Heart right ventricle (tissue), 16 donors: ENCODE measurements at regions not wholly inside any gene's neighbourhood (a gene's known extent, or its start where the extent isn't known, plus 50 kb on each side); places are given as distances from the start of the nearest gene placed in this dataset.
"Not testable (repeated sequence)": the region's sequence is repeated elsewhere in the genome, so short reads cannot be mapped to it uniquely, and the experiment has no call there.

Experiments
- ATAC-seq, 8 donors: fragments of 200-7000 bp; cut with Tn5 transposase; one replicate each; pipeline ENCODE4 v1.9.1; 2020; ENCODE audit warnings: mild to moderate bottlenecking in 8 of 8, moderate library complexity in 8 of 8, moderate number of reproducible peaks in 1 of 8
- DNase-seq, 2 donors: peaks; one replicate each; pipeline ENCODE4 v3.0.0-alpha.2; 2020
- H3K27ac ChIP-seq, 10 donors: fragments of 200-600 bp; sonication (generic) in 2 of 10; one replicate each; pipeline versions ENCODE4 v1.5.0 to v1.8.0; 2020 to 2022; ENCODE audit warnings: mild to moderate bottlenecking in 3 of 10
- H3K27me3 ChIP-seq, 7 donors: fragments of 200-600 bp; one replicate each; pipeline ENCODE4 v1.8.0; 2021 to 2022; ENCODE audit warnings: mild to moderate bottlenecking in 2 of 7
- H3K36me3 ChIP-seq, 9 donors: fragments of 200-600 bp; sonication (generic) in 1 of 9; one replicate each; pipeline versions ENCODE4 v1.5.0 to v1.8.0; 2020 to 2022; ENCODE audit warnings: mild to moderate bottlenecking in 2 of 9
- H3K4me1 ChIP-seq, 9 donors: fragments of 200-600 bp; sonication (generic) in 1 of 9; one replicate each; pipeline versions ENCODE4 v1.5.0 to v1.8.0; 2020 to 2022; ENCODE audit warnings: mild to moderate bottlenecking in 4 of 9
- H3K4me3 ChIP-seq, 10 donors: fragments of 200-600 bp; sonication (generic) in 2 of 10; one replicate each; pipeline versions ENCODE4 v1.5.0 to v1.8.0; 2020 to 2022; ENCODE audit warnings: mild to moderate bottlenecking in 7 of 10, moderate library complexity in 2 of 10
- H3K9me3 ChIP-seq, 11 donors: fragments of 200-600 bp in 10 of 11; sonication (generic) in 2 of 11; one replicate each; pipeline versions ENCODE4 v1.5.0 to v1.8.0; 2013 to 2022; ENCODE audit warnings: mild to moderate bottlenecking in 2 of 11, control low read depth in 1 of 11, moderate library complexity in 1 of 11
- CTCF ChIP-seq, 9 donors: fragments of 200-600 bp; sonication (generic) in 2 of 9; IDR thresholded peaks; one replicate each; pipeline versions ENCODE4 v1.5.0 to v1.8.0; 2021 to 2022; ENCODE audit warnings: antibody characterized with exemption in 9 of 9, mild to moderate bottlenecking in 5 of 9, moderate library complexity in 1 of 9
- WGBS, 2 donors: extraction: QIAGEN DNeasy Blood & Tissue Kit; methylation state at CpG; one replicate each; pipeline ENCODE4 v1.1.7; 2013; ENCODE audit warnings: inconsistent platforms in 1 of 2; 5-methylcytosine and 5-hydroxymethylcytosine counted together
- intact Hi-C, 10 donors: fragments of 100-400 bp; cut with DNase I; formaldehyde crosslinking; loops; one replicate each; pipeline versions ENCODE4 v1.11.1 to v1.14.2; 2022
- donor health status: Arrhythmogenic right ventricular cardiomyopathy.
- donor health status: ischemic (EF 13 %, LVEDD 7.1; RV severe dilation, severe dysfunction).
- donor health status: healthy with polysubstance abuse.
- donor health status: DM: no; HTN: yes; CAD: no.
- donor health status: DM: no; HTN: no; CAD: no.
- donor health status: ischemic (EF 25% LVEDD 6.9; RV normal size, moderate dysfunction).
- donor health status: ischemic (EF 25% LVEDD 5.7; RV mildly dilated, moderate dysfunction).
- donor health status: healthy.
- donor health status: DM: yes; HTN: yes; CAD: no.
- donor health status: Ischemic cardiomyopathy.
- donor health status: ischemic (EF 35%, LVEDD 5.7; RV mildly dilated, moderate dysfunction).
- donor health status: nonischemic (EF 11% LVEDD 7.7; RV severe dilation, severe dysfunction).
- donor health status: DM: yes; HTN: yes; CAD: no.
- donor health status: PGD.
- donor health status: ischemic (EF 29% LVEDD 5.4; RV normal size, mild dysfunction).
- donor health status: nonischemic (EF 23%, LVEDD 6.1; RV moderate dilation, normal function).

DNA sequence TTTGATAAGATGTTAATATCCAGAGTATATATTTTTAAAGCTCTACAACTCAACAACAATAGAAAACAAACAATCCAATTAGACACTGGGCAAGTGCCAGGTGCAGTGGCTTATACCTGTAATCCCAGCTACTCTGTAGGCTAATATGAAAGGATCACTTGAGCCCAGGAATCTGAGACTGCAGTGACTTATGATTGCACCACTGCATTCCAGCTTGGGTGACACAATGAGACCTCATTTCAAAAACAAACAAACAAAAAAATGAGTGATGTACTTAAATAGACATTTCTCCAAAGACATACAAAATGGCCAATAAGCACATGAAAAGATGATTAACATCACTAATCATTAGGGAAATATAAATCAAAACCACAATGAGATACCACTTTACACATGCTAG, 356.8 kb upstream of the PCDH10 start:
- H3K9me3 ChIP-seq, result peaks cover 0 to 14% (median 0%) of the 10 kb centered on the region in 11 donors
- H3K27ac ChIP-seq, result no peak overlapping the region
- H3K4me3 ChIP-seq, result no peak overlapping the region
- no peak for TF ChIP-seq CTCF (IDR thresholded peaks at IDR 0.05)
- intact Hi-C loops, result no loop called here
- no peak for DNase-seq
- H3K36me3 ChIP-seq, result no peaks in the 10 kb centered on the region
- H3K4me1 ChIP-seq, result no peaks in the 10 kb centered on the region
- no peak for ATAC-seq
- no peaks in the 10 kb centered on the region for H3K27me3 ChIP-seq

DNA sequence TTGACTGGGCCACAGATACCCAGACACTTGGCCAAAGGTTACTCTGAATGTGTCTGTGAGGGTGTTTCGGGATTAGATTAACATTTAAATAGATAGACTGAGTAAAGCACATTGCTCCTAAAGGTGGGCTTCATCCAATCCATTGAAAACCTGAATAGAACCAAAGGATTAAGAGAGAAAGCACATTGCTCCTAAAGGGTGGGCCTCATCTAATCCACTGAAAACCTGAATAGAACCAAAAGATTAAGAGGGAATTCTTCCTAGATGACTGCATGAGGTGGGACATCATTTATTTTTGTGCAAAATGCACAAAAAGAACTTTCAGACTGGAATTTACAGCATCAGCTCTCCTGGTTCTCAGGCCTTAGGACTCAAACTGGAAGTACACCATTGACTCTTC, 351.2 kb upstream of the PCDH10 start:
- no peaks in the 10 kb centered on the region for H3K9me3 ChIP-seq
- H3K36me3 ChIP-seq, result no peaks in the 10 kb centered on the region
- H3K4me1 ChIP-seq, result no peaks in the 10 kb centered on the region
- intact Hi-C loops, result no loop called here
- WGBS, 2 donors, result 62 to 68% methylated on average over 1 of the region's 1 CpG
- DNase-seq (no peak), ATAC-seq (no peak)
- TF ChIP-seq CTCF (IDR thresholded peaks at IDR 0.05), result no peak
- no peaks in the 10 kb centered on the region for H3K27me3 ChIP-seq
- H3K4me3 ChIP-seq, result no peak overlapping the region
- no peak overlapping the region for H3K27ac ChIP-seq

DNA sequence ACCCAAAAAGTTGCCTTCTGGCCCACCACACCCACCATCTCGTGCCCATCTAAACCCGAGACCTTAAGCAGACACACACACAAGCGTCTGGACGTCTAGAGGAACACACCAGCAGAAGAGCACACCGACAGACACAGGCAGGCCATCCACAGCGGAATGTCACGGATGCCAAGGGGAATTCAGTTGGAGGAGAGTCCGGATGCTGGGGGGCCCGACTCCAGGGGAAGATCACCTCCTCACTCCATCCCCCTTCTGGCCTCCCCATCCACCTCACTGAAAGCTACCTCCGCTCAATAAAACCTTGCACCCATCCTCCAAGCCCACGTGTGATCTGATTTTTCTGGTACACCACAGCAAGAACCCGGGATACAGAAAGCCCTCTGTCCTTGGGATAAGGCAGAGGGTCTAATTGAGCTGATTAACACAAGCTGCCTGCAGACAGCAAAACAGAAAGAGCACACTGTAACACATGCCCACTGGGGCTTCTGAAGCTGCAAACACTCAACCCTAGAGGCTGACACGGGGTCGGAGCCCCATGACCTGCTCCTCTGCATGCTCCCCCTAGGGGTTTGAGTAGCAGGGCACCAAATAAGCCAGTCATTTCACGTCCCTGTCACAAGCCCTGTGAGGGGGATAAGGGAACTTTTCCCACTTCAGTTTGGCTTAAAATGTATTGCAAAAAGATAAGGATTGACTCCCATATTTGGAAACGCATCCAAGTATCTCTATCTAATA, 339.6 kb upstream of the PCDH10 start:
- Histone ChIP-seq H3K36me3 (no peaks in the 10 kb centered on the region), H3K27ac (no peak overlapping the region), H3K9me3 (no peaks in the 10 kb centered on the region), H3K27me3 (no peaks in the 10 kb centered on the region), H3K4me1 (no peaks in the 10 kb centered on the region), H3K4me3 (no peak overlapping the region)
- DNase-seq, result no peak
- no peak for ATAC-seq
- no peak for TF ChIP-seq CTCF (IDR thresholded peaks at IDR 0.05)
- intact Hi-C loops, result no loop called here
- WGBS, 2 donors, result 66 to 67% methylated on average over 16 of the region's 16 CpGs

GRCh38 chr4:132813061-132813460, 336.0 kb upstream of the PCDH10 start:
- H3K27ac ChIP-seq, H3K27me3 ChIP-seq, ATAC-seq, DNase-seq, intact Hi-C loops, H3K4me1 ChIP-seq, H3K4me3 ChIP-seq, H3K9me3 ChIP-seq, H3K36me3 ChIP-seq: not testable (repeated sequence)
- WGBS, 2 donors, result 78 to 80% methylated on average over 2 of the region's 2 CpGs

GRCh38 chr4:132818091-132818490, 331.0 kb upstream of the PCDH10 start:
- intact Hi-C loops, result no loop called here
- no peaks in the 10 kb centered on the region for H3K36me3 ChIP-seq
- H3K27ac ChIP-seq, result no peak overlapping the region
- H3K27me3 ChIP-seq, result no peaks in the 10 kb centered on the region
- DNase-seq (no peak), ATAC-seq (no peak)
- H3K9me3 ChIP-seq, result peaks cover 0 to 8% (median 0%) of the 10 kb centered on the region in 11 donors
- WGBS, 2 donors, result 72 to 74% methylated on average over 15 of the region's 15 CpGs
- H3K4me1 ChIP-seq, result no peaks in the 10 kb centered on the region
- TF ChIP-seq CTCF (IDR thresholded peaks at IDR 0.05), result no peak
- H3K4me3 ChIP-seq, result no peak overlapping the region
